K562 (cell line): ENCODE measurements at regions not wholly inside any gene's neighbourhood (a gene's known extent, or its start where the extent isn't known, plus 50 kb on each side); places are given as distances from the start of the nearest gene placed in this dataset.
"Not testable (repeated sequence)": the region's sequence is repeated elsewhere in the genome, so short reads cannot be mapped to it uniquely, and the experiment has no call there.

ENCODE experiments used
- CBFB ChIP-seq: sonication (generic); formaldehyde crosslinking; IDR thresholded peaks from 2 replicates; pipeline ENCODE4 v1.4.0; 2020; ENCODE audit warnings: mild to moderate bottlenecking, missing genetic modification reagents
- MAFK ChIP-seq: IDR thresholded peaks from 2 replicates; pipeline ENCODE4 v1.6.1; 2011; ENCODE audit warnings: low read length, improper control_type of control experiment
- MXI1 ChIP-seq: IDR thresholded peaks from 2 replicates; pipeline ENCODE4 v1.6.1; 2011; ENCODE audit warnings: low read depth, mild to moderate bottlenecking, improper control_type of control experiment, low read length
- PHF20 ChIP-seq: fragments of 450-650 bp; IDR thresholded peaks from 2 replicates; pipeline ENCODE4 v1.6.1; 2018; ENCODE audit not compliant: partially characterized antibody
- POLR2A ChIP-seq: fragments of 450-650 bp; conservative IDR thresholded peaks from 2 replicates; pipeline ENCODE4 v1.6.1; 2016
- POLR2AphosphoS2 ChIP-seq: IDR thresholded peaks from 2 replicates; pipeline ENCODE4 v1.6.1; 2012; ENCODE audit warnings: low read length, improper control_type of control experiment
- ZNF316 ChIP-seq: fragments of 450-650 bp; IDR thresholded peaks from 2 replicates; pipeline ENCODE4 v1.6.1; 2016
- TF ChIP-seq, protein P1 (sequence below): fragments of 450-650 bp; IDR thresholded peaks from 2 replicates; pipeline ENCODE4 v1.6.1; 2016; ENCODE audit warnings: missing biosample characterization, missing genetic modification characterization
- TF ChIP-seq, protein P2 (sequence below), 3 experiments: IDR thresholded peaks in 2 of 3; conservative IDR thresholded peaks in 1 of 3; 2 replicates each; pipeline ENCODE4 v1.5.1; 2011 to 2012; ENCODE audit warnings: low read length in 3 of 3, mild to moderate bottlenecking in 3 of 3, control low read depth in 2 of 3, improper control_type of control experiment in 1 of 3, inconsistent platforms in 1 of 3, low read depth in 1 of 3, mixed read lengths in 1 of 3, moderate library complexity in 1 of 3; ENCODE audit not compliant: insufficient read depth in 2 of 3

DNA sequence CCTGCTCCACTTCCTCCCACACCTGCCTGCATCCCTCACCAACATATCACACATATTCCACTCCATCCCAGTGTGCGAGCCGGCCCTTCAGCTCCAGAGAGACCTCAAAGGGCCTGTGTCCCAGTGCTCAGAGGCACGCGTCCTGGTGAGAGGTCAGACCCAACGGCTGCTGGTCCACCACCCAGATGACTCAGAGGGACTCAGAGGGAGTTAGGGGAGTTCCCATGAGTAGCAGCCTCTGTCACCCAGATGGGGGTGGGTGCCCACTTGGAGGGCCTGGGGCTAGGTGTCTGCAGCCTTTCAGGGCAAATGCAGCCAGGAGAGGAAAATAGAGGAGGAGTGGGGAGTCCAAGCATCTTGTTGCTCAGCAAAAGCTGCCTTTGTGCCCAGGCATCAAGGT lies 333.8 kb upstream of the CHRNA7 start:
- TF ChIP-seq ZNF316; POLR2AphosphoS2; PHF20; MAFK; POLR2A; CBFB (CRISPR knock-in tag); MXI1: not testable (repeated sequence)
- TF ChIP-seq, protein P1, sequence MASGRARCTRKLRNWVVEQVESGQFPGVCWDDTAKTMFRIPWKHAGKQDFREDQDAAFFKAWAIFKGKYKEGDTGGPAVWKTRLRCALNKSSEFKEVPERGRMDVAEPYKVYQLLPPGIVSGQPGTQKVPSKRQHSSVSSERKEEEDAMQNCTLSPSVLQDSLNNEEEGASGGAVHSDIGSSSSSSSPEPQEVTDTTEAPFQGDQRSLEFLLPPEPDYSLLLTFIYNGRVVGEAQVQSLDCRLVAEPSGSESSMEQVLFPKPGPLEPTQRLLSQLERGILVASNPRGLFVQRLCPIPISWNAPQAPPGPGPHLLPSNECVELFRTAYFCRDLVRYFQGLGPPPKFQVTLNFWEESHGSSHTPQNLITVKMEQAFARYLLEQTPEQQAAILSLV (tag): not testable (repeated sequence)
- TF ChIP-seq, protein P2, sequence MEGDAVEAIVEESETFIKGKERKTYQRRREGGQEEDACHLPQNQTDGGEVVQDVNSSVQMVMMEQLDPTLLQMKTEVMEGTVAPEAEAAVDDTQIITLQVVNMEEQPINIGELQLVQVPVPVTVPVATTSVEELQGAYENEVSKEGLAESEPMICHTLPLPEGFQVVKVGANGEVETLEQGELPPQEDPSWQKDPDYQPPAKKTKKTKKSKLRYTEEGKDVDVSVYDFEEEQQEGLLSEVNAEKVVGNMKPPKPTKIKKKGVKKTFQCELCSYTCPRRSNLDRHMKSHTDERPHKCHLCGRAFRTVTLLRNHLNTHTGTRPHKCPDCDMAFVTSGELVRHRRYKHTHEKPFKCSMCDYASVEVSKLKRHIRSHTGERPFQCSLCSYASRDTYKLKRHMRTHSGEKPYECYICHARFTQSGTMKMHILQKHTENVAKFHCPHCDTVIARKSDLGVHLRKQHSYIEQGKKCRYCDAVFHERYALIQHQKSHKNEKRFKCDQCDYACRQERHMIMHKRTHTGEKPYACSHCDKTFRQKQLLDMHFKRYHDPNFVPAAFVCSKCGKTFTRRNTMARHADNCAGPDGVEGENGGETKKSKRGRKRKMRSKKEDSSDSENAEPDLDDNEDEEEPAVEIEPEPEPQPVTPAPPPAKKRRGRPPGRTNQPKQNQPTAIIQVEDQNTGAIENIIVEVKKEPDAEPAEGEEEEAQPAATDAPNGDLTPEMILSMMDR (IDR thresholded peaks at IDR 0.05 in 2 of 3, conservative IDR thresholded peaks at IDR 0.05 in 1 of 3; ENCODE audit: insufficient read depth in 2 of 3, low read depth in 1 of 3, low read length in 3 of 3): not testable (repeated sequence)
